ENCODE measurements at regions not wholly inside any gene's neighbourhood (a gene's known extent, or its start where the extent isn't known, plus 50 kb on each side); places are given as distances from the start of the nearest gene placed in this dataset.

- Mint-ChIP-seq H3K9me3 (ENCODE audit: unreplicated experiment) (no peaks in the 10 kb centered on the region), H3K4me1 (ENCODE audit: unreplicated experiment) (no peaks in the 10 kb centered on the region), H3K27me3 (ENCODE audit: unreplicated experiment) (no peaks in the 10 kb centered on the region), H3K4me3 (ENCODE audit: unreplicated experiment) (no peak overlapping the region), H3K27ac (ENCODE audit: unreplicated experiment) (no peak overlapping the region), H3K36me3 (ENCODE audit: low read depth, unreplicated experiment) (no peaks in the 10 kb centered on the region)
- TF ChIP-seq, protein P1, sequence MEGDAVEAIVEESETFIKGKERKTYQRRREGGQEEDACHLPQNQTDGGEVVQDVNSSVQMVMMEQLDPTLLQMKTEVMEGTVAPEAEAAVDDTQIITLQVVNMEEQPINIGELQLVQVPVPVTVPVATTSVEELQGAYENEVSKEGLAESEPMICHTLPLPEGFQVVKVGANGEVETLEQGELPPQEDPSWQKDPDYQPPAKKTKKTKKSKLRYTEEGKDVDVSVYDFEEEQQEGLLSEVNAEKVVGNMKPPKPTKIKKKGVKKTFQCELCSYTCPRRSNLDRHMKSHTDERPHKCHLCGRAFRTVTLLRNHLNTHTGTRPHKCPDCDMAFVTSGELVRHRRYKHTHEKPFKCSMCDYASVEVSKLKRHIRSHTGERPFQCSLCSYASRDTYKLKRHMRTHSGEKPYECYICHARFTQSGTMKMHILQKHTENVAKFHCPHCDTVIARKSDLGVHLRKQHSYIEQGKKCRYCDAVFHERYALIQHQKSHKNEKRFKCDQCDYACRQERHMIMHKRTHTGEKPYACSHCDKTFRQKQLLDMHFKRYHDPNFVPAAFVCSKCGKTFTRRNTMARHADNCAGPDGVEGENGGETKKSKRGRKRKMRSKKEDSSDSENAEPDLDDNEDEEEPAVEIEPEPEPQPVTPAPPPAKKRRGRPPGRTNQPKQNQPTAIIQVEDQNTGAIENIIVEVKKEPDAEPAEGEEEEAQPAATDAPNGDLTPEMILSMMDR (IDR thresholded peaks at IDR 0.05; ENCODE audit: unreplicated experiment), result no peak
- no peak for DNase-seq (ENCODE audit: low spot score)
These were observed 74.6 kb downstream of the NUDT12 start for GRCh38 chr5:103487822-103488493.

DNA sequence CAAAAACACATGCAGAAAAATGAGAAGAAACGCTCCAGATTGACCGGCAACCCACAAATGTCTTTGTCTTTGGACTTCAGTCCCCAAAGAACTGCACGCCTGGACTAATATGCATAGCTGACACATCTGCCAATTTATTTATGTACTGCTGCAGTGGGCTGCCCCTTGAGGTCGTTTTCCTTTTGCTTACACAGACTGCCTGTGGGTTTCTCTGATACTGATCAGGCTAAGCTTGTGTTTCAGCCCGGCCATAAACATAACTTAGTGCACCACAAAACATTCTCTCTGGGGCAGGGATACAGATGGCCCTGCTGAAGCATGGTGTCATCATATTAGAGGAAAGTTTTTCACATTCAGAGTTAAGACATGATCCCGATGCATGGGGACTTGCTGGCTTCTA is 75.4 kb downstream of the NUDT12 start:
- no peak for DNase-seq (ENCODE audit: low spot score)
- H3K27me3 Mint-ChIP-seq (ENCODE audit: unreplicated experiment), result no peaks in the 10 kb centered on the region
- no peak overlapping the region for H3K27ac Mint-ChIP-seq (ENCODE audit: unreplicated experiment)
- H3K4me3 Mint-ChIP-seq (ENCODE audit: unreplicated experiment), result no peak overlapping the region
- H3K4me1 Mint-ChIP-seq (ENCODE audit: unreplicated experiment), result no peaks in the 10 kb centered on the region
- TF ChIP-seq, protein P1 (IDR thresholded peaks at IDR 0.05; ENCODE audit: unreplicated experiment), result no peak
- H3K9me3 Mint-ChIP-seq (ENCODE audit: unreplicated experiment), result no peaks in the 10 kb centered on the region
- no peaks in the 10 kb centered on the region for H3K36me3 Mint-ChIP-seq (ENCODE audit: low read depth, unreplicated experiment)

DNA sequence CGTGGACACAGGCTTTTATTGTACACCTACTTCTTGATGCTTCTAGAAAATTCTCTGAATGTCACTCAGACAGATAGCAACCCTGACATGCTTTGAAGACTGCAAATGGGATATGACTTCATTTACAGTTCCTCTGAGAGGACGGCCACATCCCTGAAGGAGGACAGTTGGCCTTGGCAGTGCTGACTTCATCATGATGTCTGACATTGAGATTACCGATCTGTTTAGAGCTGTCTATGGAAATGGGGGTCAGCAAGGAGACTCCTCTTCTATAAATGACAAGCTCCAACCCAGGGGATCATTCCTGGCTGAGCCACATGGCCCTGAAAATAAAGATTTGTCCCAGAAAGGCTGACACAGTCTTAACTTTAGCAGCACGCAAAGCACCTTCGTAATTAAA is 75.8 kb downstream of the NUDT12 start:
- Mint-ChIP-seq H3K36me3 (ENCODE audit: low read depth, unreplicated experiment) (no peaks in the 10 kb centered on the region), H3K4me1 (ENCODE audit: unreplicated experiment) (no peaks in the 10 kb centered on the region), H3K27me3 (ENCODE audit: unreplicated experiment) (no peaks in the 10 kb centered on the region), H3K27ac (ENCODE audit: unreplicated experiment) (no peak overlapping the region), H3K9me3 (ENCODE audit: unreplicated experiment) (no peaks in the 10 kb centered on the region), H3K4me3 (ENCODE audit: unreplicated experiment) (no peak overlapping the region)
- TF ChIP-seq, protein P1 (IDR thresholded peaks at IDR 0.05; ENCODE audit: unreplicated experiment), result no peak
- DNase-seq (ENCODE audit: low spot score), result no peak

- Mint-ChIP-seq H3K9me3 (ENCODE audit: unreplicated experiment) (no peaks in the 10 kb centered on the region), H3K27me3 (ENCODE audit: unreplicated experiment) (peaks cover 3% of the 10 kb centered on the region), H3K4me3 (ENCODE audit: unreplicated experiment) (no peak overlapping the region), H3K27ac (ENCODE audit: unreplicated experiment) (no peak overlapping the region), H3K4me1 (ENCODE audit: unreplicated experiment) (no peaks in the 10 kb centered on the region), H3K36me3 (ENCODE audit: low read depth, unreplicated experiment) (no peaks in the 10 kb centered on the region)
- no peak for DNase-seq (ENCODE audit: low spot score)
- TF ChIP-seq, protein P1 (IDR thresholded peaks at IDR 0.05; ENCODE audit: unreplicated experiment), result no peak
These were observed 82.3 kb downstream of the NUDT12 start for GRCh38 chr5:103480246-103480645.

GRCh38 chr5:103477678-103478077 is 84.9 kb downstream of the NUDT12 start:
- Mint-ChIP-seq H3K27ac (ENCODE audit: unreplicated experiment) (no peak overlapping the region), H3K4me1 (ENCODE audit: unreplicated experiment) (no peaks in the 10 kb centered on the region), H3K4me3 (ENCODE audit: unreplicated experiment) (no peak overlapping the region), H3K36me3 (ENCODE audit: low read depth, unreplicated experiment) (no peaks in the 10 kb centered on the region), H3K9me3 (ENCODE audit: unreplicated experiment) (no peaks in the 10 kb centered on the region), H3K27me3 (ENCODE audit: unreplicated experiment) (peaks cover 3% of the 10 kb centered on the region)
- DNase-seq (ENCODE audit: low spot score), result no peak
- TF ChIP-seq, protein P1 (IDR thresholded peaks at IDR 0.05; ENCODE audit: unreplicated experiment), result no peak
